HG03097 (cell line): ENCODE measurements at regions not wholly inside any gene's neighbourhood (a gene's known extent, or its start where the extent isn't known, plus 50 kb on each side); places are given as distances from the start of the nearest gene placed in this dataset.

Source experiments
- ATAC-seq: cut with Tn5 transposase; IDR thresholded peaks from one replicate; pipeline ENCODE4 v1.9.1; 2021; ENCODE audit not compliant: unreplicated experiment, low FRiP score

DNA sequence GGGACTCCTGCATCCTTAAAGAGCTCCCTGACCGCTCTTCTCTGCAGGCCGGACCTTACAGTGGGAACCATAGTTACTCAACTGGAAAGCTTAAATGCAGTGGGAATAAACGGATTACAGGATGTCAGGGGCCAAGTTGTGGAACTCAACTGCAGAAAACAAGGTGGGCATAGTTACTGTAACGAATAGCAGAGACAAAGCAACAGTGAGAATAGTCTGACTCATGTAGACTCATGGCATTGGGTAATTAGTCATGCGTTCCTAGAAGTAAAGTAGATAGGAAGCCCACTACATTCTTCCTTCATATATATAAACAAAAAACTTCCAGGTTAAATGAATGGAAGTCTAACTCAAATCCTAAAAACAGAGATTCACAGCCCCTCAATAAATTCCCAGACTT, 95.5 kb upstream of the CHRNA7 start:
- ATAC-seq = no peak

DNA sequence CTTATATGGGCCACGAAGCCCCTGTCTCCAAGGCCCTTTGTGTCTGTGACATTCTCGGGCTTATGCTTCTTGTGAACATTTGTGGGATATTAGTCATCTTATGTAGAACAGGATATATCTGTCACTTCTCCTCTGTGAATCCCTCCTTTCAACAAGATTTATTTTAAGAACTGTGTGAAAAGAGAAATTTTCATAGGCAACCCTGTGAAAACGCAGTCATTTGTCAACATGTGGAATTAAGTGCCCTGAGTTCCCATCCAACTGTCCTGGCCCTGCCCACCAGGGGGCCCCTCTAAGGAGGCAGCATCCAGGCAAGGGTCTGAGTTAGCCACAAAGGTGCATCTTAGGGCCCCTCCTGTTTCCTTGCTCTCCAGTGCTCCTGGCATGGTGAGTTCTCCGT, 76.8 kb upstream of the CHRNA7 start:
- ATAC-seq = no peak

DNA sequence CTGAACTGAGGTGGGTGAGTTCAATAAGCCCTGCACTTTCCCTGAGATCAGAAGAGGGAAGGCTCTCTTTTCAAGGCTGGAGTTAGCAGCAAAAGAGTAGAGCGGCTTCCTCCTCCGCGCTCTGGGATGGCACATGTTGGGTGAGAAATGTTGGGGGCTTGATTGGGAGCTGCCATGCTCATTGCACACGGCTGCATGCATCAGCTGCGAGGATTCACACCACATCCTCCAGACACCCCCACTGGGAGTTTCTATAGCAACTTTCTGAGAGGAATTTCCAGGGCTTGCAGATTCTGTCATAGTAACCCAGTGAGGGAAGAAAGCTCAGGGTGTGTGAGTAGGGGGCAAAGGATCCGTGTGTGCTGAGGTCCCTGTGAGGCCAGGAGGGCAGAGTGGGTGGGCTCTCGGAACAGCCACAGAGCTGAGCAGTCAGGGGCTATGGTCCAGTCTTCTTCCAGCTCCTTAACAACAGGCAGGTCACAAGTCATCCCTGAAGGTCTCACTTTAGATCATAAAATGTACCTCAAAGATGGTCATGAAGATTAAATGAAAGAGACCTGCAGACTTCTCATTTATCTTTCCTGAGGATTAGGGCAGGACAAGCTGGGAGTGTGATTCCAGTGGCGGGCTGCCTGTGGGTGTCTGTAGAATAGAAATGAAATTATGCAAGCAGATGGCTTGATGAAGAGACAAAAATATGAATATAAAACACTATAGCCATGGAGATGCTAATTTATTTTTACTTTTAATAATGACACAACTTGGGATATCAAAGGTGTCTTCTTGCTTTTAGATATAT, 75.7 kb upstream of the CHRNA7 start:
- no peak for ATAC-seq

- no peak for ATAC-seq
Measured at GRCh38 chr15:31955734-31956133, 74.6 kb upstream of the CHRNA7 start.

DNA sequence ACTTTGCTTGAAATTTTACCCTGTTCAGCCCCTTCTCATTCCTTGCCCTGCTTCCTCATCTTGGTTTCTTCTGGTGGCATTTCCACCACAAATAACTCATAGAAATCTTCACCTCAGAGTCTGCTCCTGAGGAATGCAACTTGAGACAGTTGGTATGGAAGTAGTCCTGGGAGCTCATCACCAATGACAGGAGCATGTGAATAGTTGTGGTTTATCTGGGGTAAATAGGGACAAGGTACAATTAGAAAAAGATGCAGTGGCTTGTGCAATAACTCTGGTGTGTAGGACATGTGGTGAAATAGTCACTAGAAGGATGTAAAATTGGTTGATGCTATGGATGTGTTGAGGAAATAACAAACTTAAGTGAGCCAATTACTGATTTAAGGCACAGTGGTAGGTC, 72.7 kb upstream of the CHRNA7 start:
- no peak for ATAC-seq

GRCh38 chr15:31964586-31965307, 65.6 kb upstream of the CHRNA7 start:
- ATAC-seq = no peak

- ATAC-seq = no peak
Measured at GRCh38 chr15:31970007-31970406, 60.3 kb upstream of the CHRNA7 start.

DNA sequence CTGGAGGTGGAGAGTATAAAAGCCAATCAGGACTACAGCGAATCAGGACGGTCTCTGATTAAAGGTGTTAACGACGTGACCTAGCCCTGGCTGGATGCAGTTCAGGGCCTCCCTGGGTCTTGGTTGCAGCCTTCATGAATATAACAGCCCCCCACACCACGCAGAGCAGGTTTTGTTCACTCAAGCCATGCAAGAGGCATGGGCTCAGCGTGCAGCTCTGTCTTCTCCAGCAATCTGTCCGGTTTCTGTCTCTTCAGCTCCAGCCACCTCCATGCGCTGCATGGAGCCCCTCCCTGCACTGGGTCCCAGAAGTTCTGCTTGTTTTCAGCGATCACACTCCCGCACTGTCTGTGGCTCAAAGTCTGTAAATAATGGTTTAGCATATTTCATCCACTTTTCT, 57.1 kb upstream of the CHRNA7 start:
- ATAC-seq = no peak

GRCh38 chr15:31974154-31974794, 56.0 kb upstream of the CHRNA7 start:
- ATAC-seq = no peak

DNA sequence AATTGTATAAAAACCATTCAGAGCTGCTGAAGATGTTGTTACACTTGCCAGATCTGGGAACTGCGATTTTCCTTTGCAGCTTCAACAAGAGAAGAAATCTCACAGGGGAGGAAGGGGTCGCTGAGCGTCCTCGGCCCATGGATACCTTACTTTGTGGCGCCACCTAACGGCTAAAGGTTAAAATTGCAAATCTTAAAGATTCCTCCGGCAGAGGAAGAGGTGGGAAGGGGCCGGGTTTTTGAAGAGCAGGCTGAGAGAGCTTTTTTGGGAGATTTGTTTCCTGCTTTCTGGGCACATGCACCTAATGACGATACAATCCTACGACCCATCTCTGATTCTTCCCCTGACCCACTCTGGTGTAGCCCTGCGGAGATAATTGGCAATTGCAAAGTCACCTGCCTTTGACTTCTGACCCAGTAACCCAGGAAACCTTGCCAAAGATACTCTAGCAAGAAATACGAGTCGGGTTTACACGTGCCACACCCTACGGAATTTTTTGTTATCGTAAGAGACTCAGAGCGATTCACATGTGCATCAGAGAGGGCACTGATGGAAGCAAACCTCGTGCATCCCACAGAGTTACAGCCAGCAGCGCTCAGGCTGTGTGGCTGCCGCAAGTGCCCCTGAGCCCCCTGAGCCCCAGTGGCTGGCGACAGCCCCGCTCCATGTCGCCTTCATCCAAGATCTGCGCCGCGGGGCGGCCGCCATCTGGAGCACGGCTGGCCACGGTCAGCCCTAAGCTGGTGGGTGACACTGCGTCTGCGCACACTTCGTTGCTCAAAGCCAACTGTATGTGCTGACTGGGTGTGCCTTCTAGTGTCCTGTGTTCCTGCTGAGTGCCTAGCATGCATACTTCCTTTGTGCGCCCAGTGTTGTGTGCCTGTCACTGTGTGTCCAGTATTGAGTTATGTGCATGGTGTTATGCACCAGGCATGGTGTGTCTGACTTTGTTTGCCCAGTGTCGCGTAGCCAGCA, 55.2 kb upstream of the CHRNA7 start:
- ATAC-seq = no peak

- ATAC-seq = no peak
Measured at GRCh38 chr15:31975830-31976229, 54.5 kb upstream of the CHRNA7 start.

DNA sequence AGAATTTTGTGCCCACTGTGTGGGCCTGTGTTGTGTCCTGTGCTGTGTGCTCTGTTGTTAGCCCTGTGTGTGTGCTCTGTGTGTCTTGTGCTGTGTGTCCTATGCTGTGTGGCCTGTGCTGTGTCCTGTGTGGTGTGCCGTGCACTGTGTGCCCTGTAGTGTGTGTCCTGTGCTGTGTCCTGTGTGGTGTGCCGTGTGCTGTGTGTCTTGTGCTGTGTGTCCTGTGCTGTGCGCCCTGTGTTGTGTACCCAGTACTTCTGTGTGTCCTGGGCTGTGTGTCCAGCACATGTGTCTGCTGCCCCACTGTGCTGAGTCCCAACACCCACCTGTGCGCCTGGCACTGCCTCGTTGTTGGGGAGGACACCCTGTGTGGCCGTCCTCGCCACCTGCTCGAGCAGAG, 53.2 kb upstream of the CHRNA7 start:
- ATAC-seq = no peak

DNA sequence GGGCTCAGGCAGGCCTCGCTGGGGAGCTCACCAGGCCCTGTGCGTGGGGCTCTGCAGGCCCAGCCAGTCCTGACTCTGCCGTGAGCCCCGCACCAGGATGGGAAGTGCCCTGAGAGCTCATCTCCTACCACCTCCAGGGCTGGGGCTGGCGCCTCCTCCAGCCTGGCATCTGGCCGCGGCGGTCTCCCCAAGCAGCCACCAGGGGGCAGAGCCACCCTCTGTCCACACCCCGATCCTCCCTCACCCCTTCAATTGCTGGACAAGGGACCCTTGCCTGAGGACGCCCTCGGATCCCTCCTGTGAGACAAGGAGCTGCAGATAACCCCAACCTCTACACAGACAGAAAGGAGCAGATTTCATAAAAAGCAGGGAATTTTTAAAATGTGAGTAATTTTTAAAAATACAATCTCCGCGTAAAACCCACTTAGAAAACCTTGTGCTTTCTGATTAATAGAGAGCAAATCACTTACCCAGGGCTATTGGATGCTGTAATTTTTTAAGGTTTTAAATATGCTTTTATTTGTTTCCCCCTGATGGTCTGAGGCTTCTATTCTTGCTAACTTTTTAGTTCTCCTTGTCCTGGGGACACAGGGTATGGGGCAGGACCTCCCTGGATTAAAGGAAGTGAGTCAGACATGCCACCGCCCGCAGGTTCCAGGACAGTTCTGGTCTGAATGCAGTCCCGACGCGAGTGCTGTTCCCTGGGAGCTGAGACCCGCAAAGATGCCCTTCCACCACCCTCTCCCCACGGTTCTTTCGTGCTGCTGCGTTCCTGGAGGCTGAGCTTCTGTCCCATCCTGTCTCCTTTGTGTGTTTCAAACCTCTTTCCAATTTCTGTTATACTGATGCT, 52.3 kb upstream of the CHRNA7 start:
- ATAC-seq = no peak
